ENCODE measurements at regions not wholly inside any gene's neighbourhood (a gene's known extent, or its start where the extent isn't known, plus 50 kb on each side); places are given as distances from the start of the nearest gene placed in this dataset.
"Not testable (repeated sequence)": the region's sequence is repeated elsewhere in the genome, so short reads cannot be mapped to it uniquely, and the experiment has no call there.

- WGBS, 4 donors, result 82 to 89% (median 86%) methylated on average over 4 of the region's 4 CpGs
Observed at GRCh38 chr1:215425138-215425537, 142.0 kb upstream of the KCTD3 start.

DNA sequence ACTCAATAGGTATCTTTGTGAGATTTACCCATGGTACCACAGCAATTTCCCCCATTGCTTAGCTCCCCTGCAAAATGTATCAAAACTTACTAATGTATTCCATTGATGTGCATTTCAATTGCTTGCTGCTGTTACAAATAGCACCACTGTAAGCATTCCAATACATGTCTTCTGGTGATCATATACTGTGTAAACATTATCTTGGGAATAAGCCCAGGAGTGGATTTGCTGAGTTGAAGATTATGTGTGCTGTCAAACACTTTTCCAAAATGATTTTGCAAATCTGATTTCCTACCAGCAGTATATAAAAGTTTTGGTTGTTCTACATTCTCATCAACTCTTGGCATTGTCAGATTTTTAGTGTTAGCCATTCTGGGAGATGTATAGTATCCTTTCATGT, 141.0 kb upstream of the KCTD3 start:
- intact Hi-C loops (cut with DNase I), result no loop called here
- H3K36me3 ChIP-seq (replicated peaks in 1 of 2), result no peaks in the 10 kb centered on the region
- no peak for DNase-seq
- no peaks in the 10 kb centered on the region for H3K27me3 ChIP-seq
- H3K9me3 ChIP-seq (replicated peaks in 1 of 3), result no peaks in the 10 kb centered on the region
- H3K27ac ChIP-seq, result no peak overlapping the region
- no peak overlapping the region for H3K4me3 ChIP-seq
- no peak for TF ChIP-seq POLR2A (IDR thresholded peaks at IDR 0.05)
- TF ChIP-seq, protein P1, sequence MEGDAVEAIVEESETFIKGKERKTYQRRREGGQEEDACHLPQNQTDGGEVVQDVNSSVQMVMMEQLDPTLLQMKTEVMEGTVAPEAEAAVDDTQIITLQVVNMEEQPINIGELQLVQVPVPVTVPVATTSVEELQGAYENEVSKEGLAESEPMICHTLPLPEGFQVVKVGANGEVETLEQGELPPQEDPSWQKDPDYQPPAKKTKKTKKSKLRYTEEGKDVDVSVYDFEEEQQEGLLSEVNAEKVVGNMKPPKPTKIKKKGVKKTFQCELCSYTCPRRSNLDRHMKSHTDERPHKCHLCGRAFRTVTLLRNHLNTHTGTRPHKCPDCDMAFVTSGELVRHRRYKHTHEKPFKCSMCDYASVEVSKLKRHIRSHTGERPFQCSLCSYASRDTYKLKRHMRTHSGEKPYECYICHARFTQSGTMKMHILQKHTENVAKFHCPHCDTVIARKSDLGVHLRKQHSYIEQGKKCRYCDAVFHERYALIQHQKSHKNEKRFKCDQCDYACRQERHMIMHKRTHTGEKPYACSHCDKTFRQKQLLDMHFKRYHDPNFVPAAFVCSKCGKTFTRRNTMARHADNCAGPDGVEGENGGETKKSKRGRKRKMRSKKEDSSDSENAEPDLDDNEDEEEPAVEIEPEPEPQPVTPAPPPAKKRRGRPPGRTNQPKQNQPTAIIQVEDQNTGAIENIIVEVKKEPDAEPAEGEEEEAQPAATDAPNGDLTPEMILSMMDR (IDR thresholded peaks at IDR 0.05), result no peak
- peaks cover 13 to 27% of the 10 kb centered on the region in 2 donors for H3K4me1 ChIP-seq (replicated peaks in 1 of 2)

More at GRCh38 chr1:215425138-215425537, 142.0 kb upstream of the KCTD3 start:
- DNase-seq, result no peak
- no peak overlapping the region for H3K27ac ChIP-seq
- TF ChIP-seq, protein P1 (IDR thresholded peaks at IDR 0.05), result no peak
- no peak for TF ChIP-seq POLR2A (IDR thresholded peaks at IDR 0.05)
- no peaks in the 10 kb centered on the region for H3K27me3 ChIP-seq
- no peaks in the 10 kb centered on the region for H3K9me3 ChIP-seq (replicated peaks in 1 of 3)
- H3K4me3 ChIP-seq, result no peak overlapping the region
- H3K4me1 ChIP-seq (replicated peaks in 1 of 2), result peaks cover 19 to 27% of the 10 kb centered on the region in 2 donors
- intact Hi-C loops (cut with DNase I), result no loop called here
- H3K36me3 ChIP-seq (replicated peaks in 1 of 2), result no peaks in the 10 kb centered on the region

DNA sequence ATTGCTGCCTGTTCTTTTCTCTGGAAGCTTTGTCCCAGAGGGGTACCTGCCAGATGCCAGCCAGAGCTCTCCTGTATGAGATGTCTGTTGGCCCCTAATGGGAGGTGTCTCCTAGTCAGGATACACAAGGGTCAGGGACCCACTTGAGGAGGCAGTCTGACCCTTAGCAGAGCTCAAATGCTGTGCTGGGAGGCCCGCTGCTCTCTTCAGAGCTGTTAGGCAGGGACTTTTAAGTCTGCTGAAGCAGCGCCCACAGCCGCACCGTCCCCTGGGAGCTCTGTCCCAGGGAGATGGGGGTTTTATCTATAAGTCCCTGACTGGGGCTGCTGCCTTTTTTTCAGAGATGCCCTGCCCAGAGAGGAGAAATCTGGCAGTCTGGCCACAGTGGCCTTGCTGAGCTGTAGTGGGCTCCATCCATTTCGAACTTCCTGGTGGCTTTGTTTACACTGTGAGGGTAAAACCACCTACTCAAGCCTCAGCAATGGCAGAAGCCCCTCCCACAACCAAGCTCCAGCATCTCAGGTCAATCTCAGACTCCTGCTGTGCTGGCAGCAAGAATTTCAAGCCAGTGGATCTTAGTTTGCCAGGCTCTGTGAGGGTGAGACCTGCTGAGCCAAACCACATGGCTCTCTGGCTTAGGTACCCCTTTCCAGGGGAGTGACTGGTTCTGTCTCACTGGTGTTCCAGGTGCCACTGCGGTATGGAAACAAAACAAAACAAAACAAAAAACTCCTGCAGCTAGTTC, 134.4 kb upstream of the KCTD3 start:
- not testable (repeated sequence) for DNase-seq
- 64 to 94% (median 91%) methylated on average over 2 to 6 of the region's 6 CpGs for WGBS, 4 donors

GRCh38 chr1:215433237-215433636, 133.9 kb upstream of the KCTD3 start:
- intact Hi-C loops (cut with DNase I), result no loop called here
- Histone ChIP-seq H3K27ac (no peak overlapping the region), H3K27me3 (no peaks in the 10 kb centered on the region), H3K36me3 (replicated peaks in 1 of 2) (no peaks in the 10 kb centered on the region), H3K9me3 (replicated peaks in 1 of 3) (peaks cover 0 to 11% (median 0%) of the 10 kb centered on the region in 3 donors), H3K4me1 (replicated peaks in 1 of 2) (no peaks in the 10 kb centered on the region), H3K4me3 (no peak overlapping the region)
- TF ChIP-seq, protein P1 (IDR thresholded peaks at IDR 0.05), result no peak
- TF ChIP-seq POLR2A (IDR thresholded peaks at IDR 0.05), result no peak
- DNase-seq, result no peak
- 89 to 95% (median 90%) methylated on average over 7 to 8 of the region's 8 CpGs for WGBS, 4 donors

More for the DNA sequence above, 134.4 kb upstream of the KCTD3 start:
- intact Hi-C loops (cut with DNase I); H3K4me1 ChIP-seq (replicated peaks in 1 of 2); H3K36me3 ChIP-seq (replicated peaks in 1 of 2); H3K9me3 ChIP-seq (replicated peaks in 1 of 3); H3K4me3 ChIP-seq; H3K27me3 ChIP-seq; H3K27ac ChIP-seq: not testable (repeated sequence)

DNA sequence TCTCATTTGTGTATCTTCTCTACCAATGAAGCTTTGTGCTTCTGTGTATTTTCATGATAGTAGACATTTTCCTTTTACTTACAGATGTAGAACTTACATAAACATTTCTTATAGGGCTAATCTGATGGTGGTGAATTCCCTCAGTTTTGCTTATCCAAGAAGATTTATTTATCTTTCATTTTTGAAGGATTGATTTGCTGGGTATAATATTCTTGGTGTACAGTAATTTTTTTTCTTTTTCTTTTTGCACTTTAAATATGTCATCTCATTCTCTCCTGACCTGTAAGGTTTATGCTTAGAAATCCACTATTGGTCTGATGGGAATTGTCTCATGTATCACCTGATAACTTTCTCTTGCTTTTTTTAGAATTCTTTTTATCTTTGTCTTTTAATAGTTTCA, 127.6 kb upstream of the KCTD3 start:
- no peak for TF ChIP-seq POLR2A (IDR thresholded peaks at IDR 0.05)
- TF ChIP-seq, protein P1 (IDR thresholded peaks at IDR 0.05), result no peak
- Histone ChIP-seq H3K27ac (no peak overlapping the region), H3K27me3 (no peaks in the 10 kb centered on the region), H3K36me3 (replicated peaks in 1 of 2) (no peaks in the 10 kb centered on the region), H3K4me1 (replicated peaks in 1 of 2) (peaks cover 0 to 5% of the 10 kb centered on the region in 2 donors), H3K9me3 (replicated peaks in 1 of 3) (peaks cover 0 to 28% (median 21%) of the 10 kb centered on the region in 3 donors), H3K4me3 (no peak overlapping the region)
- intact Hi-C loops (cut with DNase I), result no loop called here
- no peak for DNase-seq

Measured in adrenal gland (tissue), 9 donors.